ENCODE measurements at regions not wholly inside any gene's neighbourhood (a gene's known extent, or its start where the extent isn't known, plus 50 kb on each side); places are given as distances from the start of the nearest gene placed in this dataset.
"Not testable (repeated sequence)": the region's sequence is repeated elsewhere in the genome, so short reads cannot be mapped to it uniquely, and the experiment has no call there.

- ChIA-PET CTCF (interaction anchor here (0.6 kb wide), 1 partner anchor 80 kb away, joined by 3 read pairs; no protein-coding TSS in a partner anchor), POLR2A (no interaction called here)
- Mint-ChIP-seq H3K27ac (no peak overlapping the region), H3K4me3 (no peak overlapping the region), H3K36me3 (no peaks in the 10 kb centered on the region), H3K4me1 (no peaks in the 10 kb centered on the region), H3K27me3 (peaks cover 0 to 4% (median 0%) of the 10 kb centered on the region in 5 donors), H3K9me3 (peaks cover 0 to 16% (median 2%) of the 10 kb centered on the region in 11 donors)
- DNase-seq (no peak), ATAC-seq (no peak)
- Histone ChIP-seq H3K27me3 (ENCODE audit: control insufficient read depth in 2 of 2, insufficient read depth in 2 of 2, low read length in 2 of 2) (no peaks in the 10 kb centered on the region), H3K4me3 (ENCODE audit: low read length) (no peak overlapping the region), H3K9me3 (ENCODE audit: control insufficient read depth in 2 of 3, low read length in 3 of 3) (no peaks in the 10 kb centered on the region), H3K27ac (ENCODE audit: low read depth, low read length) (no peak overlapping the region), H3K4me1 (ENCODE audit: control insufficient read depth in 2 of 2, insufficient read depth in 2 of 2, low read length in 2 of 2) (no peaks in the 10 kb centered on the region), H3K36me3 (ENCODE audit: control insufficient read depth in 2 of 3, insufficient read depth in 3 of 3, low read length in 3 of 3) (no peaks in the 10 kb centered on the region)
- intact Hi-C loops (cut with micrococcal nuclease), result no loop called here
Measured at GRCh38 chr1:60504206-60504840, 430.8 kb upstream of the C1orf87 start.

GRCh38 chr1:60503266-60503925, 429.8 kb upstream of the C1orf87 start:
- no peak overlapping the region for H3K27ac Mint-ChIP-seq
- H3K27me3 Mint-ChIP-seq, result peaks cover 0 to 4% (median 0%) of the 10 kb centered on the region in 5 donors
- Histone ChIP-seq H3K27ac (ENCODE audit: low read depth, low read length) (no peak overlapping the region), H3K4me3 (ENCODE audit: low read length) (no peak overlapping the region), H3K27me3 (ENCODE audit: control insufficient read depth in 2 of 2, insufficient read depth in 2 of 2, low read length in 2 of 2) (no peaks in the 10 kb centered on the region), H3K36me3 (ENCODE audit: control insufficient read depth in 2 of 3, insufficient read depth in 3 of 3, low read length in 3 of 3) (no peaks in the 10 kb centered on the region), H3K4me1 (ENCODE audit: control insufficient read depth in 2 of 2, insufficient read depth in 2 of 2, low read length in 2 of 2) (no peaks in the 10 kb centered on the region), H3K9me3 (ENCODE audit: control insufficient read depth in 2 of 3, low read length in 3 of 3) (no peaks in the 10 kb centered on the region)
- peaks cover 0 to 17% (median 5%) of the 10 kb centered on the region in 11 donors for H3K9me3 Mint-ChIP-seq
- DNase-seq (no peak), ATAC-seq (no peak)
- CTCF ChIA-PET, result no interaction called here
- no peaks in the 10 kb centered on the region for H3K4me1 Mint-ChIP-seq
- POLR2A ChIA-PET, result no interaction called here
- H3K36me3 Mint-ChIP-seq, result no peaks in the 10 kb centered on the region
- intact Hi-C loops (cut with micrococcal nuclease), result no loop called here
- H3K4me3 Mint-ChIP-seq, result no peak overlapping the region

- no peaks in the 10 kb centered on the region for H3K4me1 ChIP-seq (ENCODE audit: control insufficient read depth in 2 of 2, insufficient read depth in 2 of 2, low read length in 2 of 2)
- peaks cover 0 to 4% (median 0%) of the 10 kb centered on the region in 3 experiments for H3K9me3 ChIP-seq (ENCODE audit: control insufficient read depth in 2 of 3, low read length in 3 of 3)
- Mint-ChIP-seq H3K27me3 (peaks cover 0 to 4% (median 0%) of the 10 kb centered on the region in 5 donors), H3K36me3 (peaks cover 0 to 3% (median 0%) of the 10 kb centered on the region in 5 donors), H3K4me3 (no peak overlapping the region), H3K27ac (no peak overlapping the region), H3K4me1 (no peaks in the 10 kb centered on the region), H3K9me3 (peaks cover 2 to 24% (median 8%) of the 10 kb centered on the region in 11 donors)
- no peaks in the 10 kb centered on the region for H3K36me3 ChIP-seq (ENCODE audit: control insufficient read depth in 2 of 3, insufficient read depth in 3 of 3, low read length in 3 of 3)
- DNase-seq (no peak), ATAC-seq (no peak)
- H3K27me3 ChIP-seq (ENCODE audit: control insufficient read depth in 2 of 2, insufficient read depth in 2 of 2, low read length in 2 of 2), result no peaks in the 10 kb centered on the region
- H3K27ac ChIP-seq (ENCODE audit: low read depth, low read length), result no peak overlapping the region
- ChIA-PET POLR2A (no interaction called here), CTCF (no interaction called here)
- no peak overlapping the region for H3K4me3 ChIP-seq (ENCODE audit: low read length)
- intact Hi-C loops (cut with micrococcal nuclease), result no loop called here
Measured at GRCh38 chr1:60502506-60502905, 428.9 kb upstream of the C1orf87 start.

- H3K36me3 Mint-ChIP-seq; H3K27me3 ChIP-seq (ENCODE audit: control insufficient read depth in 2 of 2, insufficient read depth in 2 of 2, low read length in 2 of 2); H3K27me3 Mint-ChIP-seq; H3K9me3 Mint-ChIP-seq; H3K4me3 ChIP-seq (ENCODE audit: low read length); CTCF ChIA-PET; POLR2A ChIA-PET; H3K4me1 Mint-ChIP-seq; H3K27ac ChIP-seq (ENCODE audit: low read depth, low read length); H3K4me3 Mint-ChIP-seq; H3K27ac Mint-ChIP-seq; intact Hi-C loops (cut with micrococcal nuclease); ATAC-seq; H3K36me3 ChIP-seq (ENCODE audit: control insufficient read depth in 2 of 3, insufficient read depth in 3 of 3, low read length in 3 of 3); H3K4me1 ChIP-seq (ENCODE audit: control insufficient read depth in 2 of 2, insufficient read depth in 2 of 2, low read length in 2 of 2); DNase-seq; H3K9me3 ChIP-seq (ENCODE audit: control insufficient read depth in 2 of 3, low read length in 3 of 3): not testable (repeated sequence)
Measured at GRCh38 chr1:60489916-60490480, 416.4 kb upstream of the C1orf87 start.

DNA sequence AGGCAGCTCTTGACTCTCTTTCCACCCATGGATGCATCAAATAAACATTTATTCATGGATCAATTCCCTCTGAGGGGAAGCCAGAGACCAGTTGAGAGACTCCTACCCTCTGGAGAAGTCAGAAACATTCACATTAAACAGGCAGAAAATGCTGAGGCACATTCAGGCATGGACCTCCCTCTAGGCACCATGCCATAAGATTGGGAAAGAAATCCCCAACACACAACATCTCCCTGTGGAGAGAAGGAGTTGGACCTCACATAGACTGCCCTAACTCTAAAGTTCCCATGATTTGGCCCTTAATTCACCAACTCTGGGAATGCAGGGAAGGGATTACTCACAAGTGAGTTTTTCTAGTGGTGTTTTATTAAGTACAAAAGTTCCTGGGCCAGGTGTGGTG, 415.3 kb upstream of the C1orf87 start:
- Mint-ChIP-seq H3K4me3 (no peak overlapping the region), H3K27me3 (no peaks in the 10 kb centered on the region), H3K9me3 (peaks cover 0 to 12% (median 3%) of the 10 kb centered on the region in 11 donors), H3K36me3 (no peaks in the 10 kb centered on the region), H3K4me1 (no peaks in the 10 kb centered on the region), H3K27ac (no peak overlapping the region)
- intact Hi-C loops (cut with micrococcal nuclease), result no loop called here
- H3K36me3 ChIP-seq (ENCODE audit: control insufficient read depth in 2 of 3, insufficient read depth in 3 of 3, low read length in 3 of 3), result no peaks in the 10 kb centered on the region
- no peaks in the 10 kb centered on the region for H3K4me1 ChIP-seq (ENCODE audit: control insufficient read depth in 2 of 2, insufficient read depth in 2 of 2, low read length in 2 of 2)
- CTCF ChIA-PET, result no interaction called here
- no peaks in the 10 kb centered on the region for H3K27me3 ChIP-seq (ENCODE audit: control insufficient read depth in 2 of 2, insufficient read depth in 2 of 2, low read length in 2 of 2)
- no peaks in the 10 kb centered on the region for H3K9me3 ChIP-seq (ENCODE audit: control insufficient read depth in 2 of 3, low read length in 3 of 3)
- H3K27ac ChIP-seq (ENCODE audit: low read depth, low read length), result no peak overlapping the region
- ATAC-seq (no peak), DNase-seq (no peak)
- no peak overlapping the region for H3K4me3 ChIP-seq (ENCODE audit: low read length)
- POLR2A ChIA-PET, result no interaction called here

GRCh38 chr1:60487565-60488345, 414.2 kb upstream of the C1orf87 start:
- Mint-ChIP-seq H3K27ac (no peak overlapping the region), H3K36me3 (no peaks in the 10 kb centered on the region), H3K4me1 (no peaks in the 10 kb centered on the region), H3K27me3 (no peaks in the 10 kb centered on the region), H3K9me3 (peaks cover 0 to 12% (median 3%) of the 10 kb centered on the region in 11 donors), H3K4me3 (no peak overlapping the region)
- no peaks in the 10 kb centered on the region for H3K36me3 ChIP-seq (ENCODE audit: control insufficient read depth in 2 of 3, insufficient read depth in 3 of 3, low read length in 3 of 3)
- ChIA-PET POLR2A (no interaction called here), CTCF (no interaction called here)
- H3K27ac ChIP-seq (ENCODE audit: low read depth, low read length), result no peak overlapping the region
- H3K27me3 ChIP-seq (ENCODE audit: control insufficient read depth in 2 of 2, insufficient read depth in 2 of 2, low read length in 2 of 2), result no peaks in the 10 kb centered on the region
- H3K9me3 ChIP-seq (ENCODE audit: control insufficient read depth in 2 of 3, low read length in 3 of 3), result no peaks in the 10 kb centered on the region
- intact Hi-C loops (cut with micrococcal nuclease), result no loop called here
- no peak for DNase-seq
- H3K4me3 ChIP-seq (ENCODE audit: low read length), result no peak overlapping the region
- H3K4me1 ChIP-seq (ENCODE audit: control insufficient read depth in 2 of 2, insufficient read depth in 2 of 2, low read length in 2 of 2), result no peaks in the 10 kb centered on the region
- ATAC-seq, result no peak
